A673 (cell line): ENCODE measurements at regions not wholly inside any gene's neighbourhood (a gene's known extent, or its start where the extent isn't known, plus 50 kb on each side); places are given as distances from the start of the nearest gene placed in this dataset.

Experiments
- CTCF ChIP-seq: fragments of 300-800, 200-600 bp; sonication (generic); conservative IDR thresholded peaks from 2 replicates; pipeline ENCODE4 v1.5.1; 2017; ENCODE audit warnings: low read depth, mild to moderate bottlenecking, antibody characterized with exemption, low read length, moderate library complexity, mixed read lengths
- EZH2 ChIP-seq: fragments of 200-600 bp; sonication (generic); IDR thresholded peaks from 2 replicates; pipeline ENCODE4 v1.6.1; 2017; ENCODE audit warnings: borderline replicate concordance, low read depth, mild to moderate bottlenecking, mixed read lengths, antibody characterized with exemption, low read length; ENCODE audit not compliant: poor library complexity, severe bottlenecking

- TF ChIP-seq EZH2 (no peak), CTCF (no peak)
Observed at GRCh38 chr15:31195871-31196270, 94.3 kb upstream of the TRPM1 start.
